ENCODE measurements at regions not wholly inside any gene's neighbourhood (a gene's known extent, or its start where the extent isn't known, plus 50 kb on each side); places are given as distances from the start of the nearest gene placed in this dataset.

GRCh38 chr7:25756601-25757000 is 395.4 kb upstream of the NFE2L3 start:
- no peak for TF ChIP-seq POLR2A (IDR thresholded peaks at IDR 0.05)
- TF ChIP-seq, protein P1, sequence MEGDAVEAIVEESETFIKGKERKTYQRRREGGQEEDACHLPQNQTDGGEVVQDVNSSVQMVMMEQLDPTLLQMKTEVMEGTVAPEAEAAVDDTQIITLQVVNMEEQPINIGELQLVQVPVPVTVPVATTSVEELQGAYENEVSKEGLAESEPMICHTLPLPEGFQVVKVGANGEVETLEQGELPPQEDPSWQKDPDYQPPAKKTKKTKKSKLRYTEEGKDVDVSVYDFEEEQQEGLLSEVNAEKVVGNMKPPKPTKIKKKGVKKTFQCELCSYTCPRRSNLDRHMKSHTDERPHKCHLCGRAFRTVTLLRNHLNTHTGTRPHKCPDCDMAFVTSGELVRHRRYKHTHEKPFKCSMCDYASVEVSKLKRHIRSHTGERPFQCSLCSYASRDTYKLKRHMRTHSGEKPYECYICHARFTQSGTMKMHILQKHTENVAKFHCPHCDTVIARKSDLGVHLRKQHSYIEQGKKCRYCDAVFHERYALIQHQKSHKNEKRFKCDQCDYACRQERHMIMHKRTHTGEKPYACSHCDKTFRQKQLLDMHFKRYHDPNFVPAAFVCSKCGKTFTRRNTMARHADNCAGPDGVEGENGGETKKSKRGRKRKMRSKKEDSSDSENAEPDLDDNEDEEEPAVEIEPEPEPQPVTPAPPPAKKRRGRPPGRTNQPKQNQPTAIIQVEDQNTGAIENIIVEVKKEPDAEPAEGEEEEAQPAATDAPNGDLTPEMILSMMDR (IDR thresholded peaks at IDR 0.05): no peak
- TF ChIP-seq POLR2AphosphoS5 (IDR thresholded peaks at IDR 0.05): no peak
- no peak for TF ChIP-seq EP300 (IDR thresholded peaks at IDR 0.05)

Measured in sigmoid colon (tissue), 4 donors.